NCI-H2196 treated with DMSO at 0.1 percent for 48 hours (cell line): ENCODE measurements at regions not wholly inside any gene's neighbourhood (a gene's known extent, or its start where the extent isn't known, plus 50 kb on each side); places are given as distances from the start of the nearest gene placed in this dataset.

Experiments used
- DNase-seq: peaks from one replicate; lab custom pipeline; 2025; ENCODE audit not compliant: unreplicated experiment; lab: John Stamatoyannopoulos, UW

GRCh38 chr16:66266436-66267291, 99.8 kb upstream of the CDH5 start:
- DNase-seq = no peak

GRCh38 chr16:66265556-66266141, 100.8 kb upstream of the CDH5 start:
- no peak for DNase-seq

- DNase-seq = no peak
These were observed 101.5 kb upstream of the CDH5 start for GRCh38 chr16:66265048-66265415.

- no peak for DNase-seq
These were observed 102.0 kb upstream of the CDH5 start for GRCh38 chr16:66264311-66265047.

- DNase-seq = no peak
These were observed 102.5 kb upstream of the CDH5 start for GRCh38 chr16:66263973-66264310.

- no peak for DNase-seq
These were observed 103.1 kb upstream of the CDH5 start for GRCh38 chr16:66263168-66263972.

- no peak for DNase-seq
These were observed 104.0 kb upstream of the CDH5 start for GRCh38 chr16:66262253-66263167.

GRCh38 chr16:66261826-66262225, 104.7 kb upstream of the CDH5 start:
- no peak for DNase-seq

- no peak for DNase-seq
These were observed 105.8 kb upstream of the CDH5 start for GRCh38 chr16:66260522-66261254.

GRCh38 chr16:66258916-66259845, 107.3 kb upstream of the CDH5 start:
- DNase-seq = no peak

GRCh38 chr16:66256919-66257318, 109.6 kb upstream of the CDH5 start:
- DNase-seq = no peak

- no peak for DNase-seq
These were observed 110.8 kb upstream of the CDH5 start for GRCh38 chr16:66255647-66256046.

GRCh38 chr16:66254751-66255150, 111.7 kb upstream of the CDH5 start:
- no peak for DNase-seq

GRCh38 chr16:66254106-66254505, 112.4 kb upstream of the CDH5 start:
- no peak for DNase-seq

- DNase-seq = no peak
These were observed 114.9 kb upstream of the CDH5 start for GRCh38 chr16:66251476-66252160.

- DNase-seq = no peak
These were observed 115.6 kb upstream of the CDH5 start for GRCh38 chr16:66250686-66251431.
